Neuron (in vitro differentiated cells): ENCODE measurements at regions not wholly inside any gene's neighbourhood (a gene's known extent, or its start where the extent isn't known, plus 50 kb on each side); places are given as distances from the start of the nearest gene placed in this dataset.

Source experiments
- H2AFZ ChIP-seq: one replicate; pipeline ENCODE4 v1.6.1; 2013; ENCODE audit warnings: low read depth, mild to moderate bottlenecking, inconsistent platforms, low read length, moderate library complexity
- H3K27me3 ChIP-seq: one replicate; pipeline ENCODE4 v1.6.1; 2013; ENCODE audit warnings: low read length; ENCODE audit not compliant: insufficient read depth
- H3K36me3 ChIP-seq: one replicate; pipeline ENCODE4 v1.6.1; 2013; ENCODE audit warnings: low read length; ENCODE audit not compliant: insufficient read depth
- H3K4me1 ChIP-seq: one replicate; pipeline ENCODE4 v1.6.1; 2013; ENCODE audit warnings: low read length; ENCODE audit not compliant: insufficient read depth
- H3K4me3 ChIP-seq: 2 replicates; pipeline ENCODE4 v1.5.1; 2013; ENCODE audit warnings: mild to moderate bottlenecking, low read length, moderate library complexity
- H3K9me3 ChIP-seq: one replicate; pipeline ENCODE4 v1.6.1; 2013; ENCODE audit warnings: low read length

DNA sequence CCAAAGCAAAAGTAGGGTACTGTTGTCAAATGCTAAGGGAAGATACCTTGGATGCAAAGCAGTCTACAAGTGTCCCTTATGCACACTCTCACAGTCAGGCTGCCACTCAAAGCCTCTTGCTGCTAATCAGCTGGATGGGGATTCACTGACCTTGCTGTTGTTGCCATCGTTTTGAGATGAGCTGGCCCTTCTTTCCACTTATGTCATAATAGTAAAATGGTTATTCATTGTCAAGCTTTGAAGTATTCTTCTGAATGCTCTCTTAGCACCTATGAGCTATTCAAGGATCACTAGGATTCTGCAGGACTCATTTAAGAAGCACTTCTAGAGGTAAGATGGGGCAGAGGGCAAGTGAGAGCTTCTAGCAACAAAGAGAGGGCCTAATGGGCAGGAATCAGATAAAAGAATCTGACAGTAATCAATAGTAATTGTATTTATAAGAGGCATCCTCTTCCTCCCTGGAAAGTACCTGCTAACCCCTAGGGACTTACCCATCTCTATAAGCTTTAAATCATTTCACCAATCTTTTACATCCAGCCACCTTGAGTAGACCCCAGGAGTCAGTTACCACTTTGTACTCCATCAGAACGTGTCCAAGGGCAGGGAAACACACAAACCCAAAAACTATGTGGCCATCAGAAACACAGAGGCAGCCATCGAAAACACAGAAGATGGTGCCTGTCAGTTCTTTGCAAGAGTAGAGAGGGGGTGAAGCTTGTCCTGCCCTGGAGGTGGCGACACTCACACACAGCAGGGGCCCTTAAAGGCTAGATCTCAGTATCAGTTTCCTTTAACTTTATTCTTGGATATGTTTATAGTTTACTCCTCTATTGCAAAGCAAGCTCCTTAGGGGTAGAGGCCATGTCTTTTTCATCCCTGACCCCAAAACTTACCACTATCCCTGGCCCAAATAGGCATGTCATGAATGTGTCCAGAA, 103.7 kb upstream of the NFIA start:
- Histone ChIP-seq H3K4me1 (no peaks in the 10 kb centered on the region), H3K9me3 (no peaks in the 10 kb centered on the region), H3K4me3 (no peak overlapping the region), H2AFZ (no peak overlapping the region), H3K27me3 (no peaks in the 10 kb centered on the region), H3K36me3 (no peaks in the 10 kb centered on the region)

DNA sequence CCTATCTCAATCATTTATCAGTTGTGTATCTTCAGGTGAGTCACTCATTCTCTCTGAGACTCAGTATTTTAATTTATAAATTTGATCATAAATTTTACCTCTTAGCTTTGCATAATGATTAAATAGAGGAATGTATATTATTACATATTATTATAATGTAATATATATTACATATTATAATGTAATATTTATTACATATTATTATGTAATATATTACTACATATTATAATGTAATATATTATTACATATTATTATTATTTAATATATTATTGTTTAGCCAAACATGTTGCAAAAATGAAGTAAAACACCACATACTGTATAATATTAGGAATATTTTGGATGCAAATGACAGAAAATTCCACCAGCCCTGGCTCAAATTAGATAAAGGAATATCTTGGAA, 104.7 kb upstream of the NFIA start:
- H3K4me1 ChIP-seq: no peaks in the 10 kb centered on the region
- no peak overlapping the region for H3K4me3 ChIP-seq
- H3K36me3 ChIP-seq: no peaks in the 10 kb centered on the region
- no peaks in the 10 kb centered on the region for H3K27me3 ChIP-seq
- no peak overlapping the region for H2AFZ ChIP-seq
- H3K9me3 ChIP-seq: no peaks in the 10 kb centered on the region

DNA sequence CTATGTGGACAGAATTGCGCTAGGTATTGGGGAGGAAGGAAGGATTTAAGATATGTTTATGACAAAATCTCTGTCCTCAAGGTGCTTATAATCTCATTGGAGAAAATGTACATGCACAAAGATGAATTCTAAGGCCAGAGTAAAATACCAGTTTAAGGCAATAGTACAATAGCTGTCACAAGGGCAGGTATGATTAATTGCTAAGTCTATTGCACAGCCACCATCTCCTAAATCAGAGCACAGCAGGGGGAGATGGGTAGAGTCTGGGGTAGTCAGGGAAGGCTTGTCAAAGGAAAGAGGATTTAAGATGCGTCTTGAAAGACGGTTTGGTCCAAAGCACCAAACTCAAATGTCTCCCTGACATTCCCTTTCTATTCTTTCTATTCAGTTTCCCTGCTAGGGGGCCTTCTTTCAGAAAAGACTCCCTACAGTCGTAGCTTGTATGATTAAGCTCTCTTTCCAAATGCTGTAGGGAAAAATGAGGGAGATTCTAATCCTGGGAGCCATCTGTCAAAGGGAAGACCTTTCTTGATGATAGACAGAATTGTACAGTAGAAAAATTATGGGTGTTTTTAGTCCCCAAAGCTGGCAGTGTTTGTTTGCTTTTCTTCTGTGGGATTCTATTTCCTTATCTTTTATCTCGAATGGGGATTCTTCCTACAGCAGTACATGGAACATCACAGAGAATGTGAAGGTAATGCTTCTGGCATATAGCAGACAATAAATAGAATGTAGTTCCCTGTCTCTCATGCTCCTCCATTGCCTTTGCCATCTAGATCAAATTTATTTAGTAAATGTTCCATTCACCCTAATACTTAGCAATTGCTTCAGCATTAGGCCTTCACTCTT, 107.6 kb upstream of the NFIA start:
- Histone ChIP-seq H3K27me3 (no peaks in the 10 kb centered on the region), H2AFZ (no peak overlapping the region), H3K4me3 (no peak overlapping the region), H3K9me3 (no peaks in the 10 kb centered on the region), H3K4me1 (no peaks in the 10 kb centered on the region), H3K36me3 (no peaks in the 10 kb centered on the region)

DNA sequence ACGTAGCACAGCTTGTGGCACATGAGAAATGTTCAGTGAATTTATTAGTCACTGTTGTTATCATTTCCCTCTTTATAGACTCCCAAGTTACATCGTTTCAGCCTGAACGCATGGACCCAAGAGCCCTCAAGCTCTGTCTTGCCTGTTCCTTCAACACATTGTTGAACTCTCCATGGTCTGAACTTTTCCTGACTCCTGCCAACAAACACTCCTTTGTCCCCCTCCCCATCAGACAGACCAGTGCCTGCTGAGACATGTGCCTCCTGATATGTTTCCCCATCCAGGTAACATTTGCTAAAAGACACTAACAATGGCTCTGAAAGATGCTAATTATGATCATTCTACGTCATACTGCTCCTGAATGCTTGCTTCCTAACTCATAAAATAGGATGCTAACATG, 108.7 kb upstream of the NFIA start:
- Histone ChIP-seq H3K4me1 (no peaks in the 10 kb centered on the region), H3K4me3 (no peak overlapping the region), H3K27me3 (no peaks in the 10 kb centered on the region), H3K9me3 (no peaks in the 10 kb centered on the region), H3K36me3 (no peaks in the 10 kb centered on the region), H2AFZ (no peak overlapping the region)

DNA sequence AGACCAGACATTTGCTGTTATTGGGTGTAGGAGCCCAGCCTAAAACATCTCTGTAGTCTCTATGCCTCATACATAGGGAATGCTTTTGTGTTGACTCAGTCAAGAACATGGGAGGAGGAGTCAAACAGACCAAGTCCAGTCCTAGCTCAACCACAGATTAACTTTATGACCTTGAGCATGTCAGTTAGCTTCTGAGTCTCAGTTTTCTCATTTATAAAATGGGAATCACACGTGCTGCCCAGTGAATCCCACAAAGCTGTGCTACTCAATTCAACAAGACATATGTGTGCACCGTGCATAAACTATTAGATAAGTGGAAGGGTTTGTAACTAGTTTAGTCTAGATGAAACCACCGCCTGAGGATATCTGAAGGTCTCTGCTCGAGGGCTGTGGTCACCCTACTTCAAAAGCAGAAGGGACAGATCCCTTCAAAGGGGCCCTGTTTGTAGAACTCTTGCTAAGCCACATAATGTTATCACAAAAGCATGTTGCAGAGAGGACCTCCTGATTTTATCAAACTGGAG, 109.5 kb upstream of the NFIA start:
- Histone ChIP-seq H3K27me3 (no peaks in the 10 kb centered on the region), H3K36me3 (no peaks in the 10 kb centered on the region), H3K4me3 (no peak overlapping the region), H3K9me3 (no peaks in the 10 kb centered on the region), H3K4me1 (no peaks in the 10 kb centered on the region), H2AFZ (no peak overlapping the region)

DNA sequence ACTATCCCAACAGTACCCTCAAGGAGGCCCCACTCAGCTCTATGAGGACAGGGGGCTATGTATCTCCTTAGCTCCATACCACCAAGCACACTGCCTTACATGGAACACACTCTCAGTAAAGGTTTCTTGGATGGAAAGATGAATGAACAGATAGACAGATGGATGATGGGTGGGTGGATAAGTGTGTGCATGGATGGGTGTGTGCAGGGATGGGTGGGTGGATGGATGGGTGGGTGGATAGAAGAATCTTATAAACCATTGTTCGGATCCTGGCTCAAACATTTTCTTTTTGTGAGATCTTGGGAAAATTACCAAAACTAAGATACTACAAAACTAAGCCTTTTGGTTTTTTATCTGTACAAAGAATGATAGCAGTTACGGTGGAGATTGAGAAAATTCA, 111.0 kb upstream of the NFIA start:
- Histone ChIP-seq H3K4me1 (no peaks in the 10 kb centered on the region), H3K4me3 (no peak overlapping the region), H3K9me3 (no peaks in the 10 kb centered on the region), H2AFZ (no peak overlapping the region), H3K36me3 (no peaks in the 10 kb centered on the region), H3K27me3 (no peaks in the 10 kb centered on the region)

DNA sequence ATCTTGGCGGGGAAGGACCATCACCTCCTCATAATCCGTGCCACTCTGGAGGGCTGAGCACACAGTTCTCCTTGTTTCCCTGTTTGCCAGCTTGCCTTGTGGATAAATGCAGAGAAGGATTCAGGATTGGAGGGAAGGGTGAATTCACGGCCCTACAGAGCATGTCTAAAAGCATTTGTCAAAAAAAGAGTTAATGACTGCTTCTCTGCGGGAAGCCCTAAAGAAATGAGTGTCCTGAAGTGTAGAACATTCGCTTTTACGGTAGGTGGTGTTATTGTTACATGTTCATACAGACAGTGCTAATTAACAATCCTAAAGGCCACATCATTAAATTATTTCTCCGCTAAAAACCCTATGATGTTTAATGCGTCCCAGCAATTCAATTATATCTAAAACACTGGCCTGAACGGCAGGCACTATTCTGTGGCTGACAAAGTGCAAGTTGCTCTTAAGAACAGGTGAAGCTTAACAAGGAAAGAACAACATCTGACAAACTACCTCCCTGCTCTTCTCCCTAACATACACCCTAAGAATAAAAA, 112.3 kb upstream of the NFIA start:
- no peaks in the 10 kb centered on the region for H3K27me3 ChIP-seq
- H2AFZ ChIP-seq: no peak overlapping the region

DNA sequence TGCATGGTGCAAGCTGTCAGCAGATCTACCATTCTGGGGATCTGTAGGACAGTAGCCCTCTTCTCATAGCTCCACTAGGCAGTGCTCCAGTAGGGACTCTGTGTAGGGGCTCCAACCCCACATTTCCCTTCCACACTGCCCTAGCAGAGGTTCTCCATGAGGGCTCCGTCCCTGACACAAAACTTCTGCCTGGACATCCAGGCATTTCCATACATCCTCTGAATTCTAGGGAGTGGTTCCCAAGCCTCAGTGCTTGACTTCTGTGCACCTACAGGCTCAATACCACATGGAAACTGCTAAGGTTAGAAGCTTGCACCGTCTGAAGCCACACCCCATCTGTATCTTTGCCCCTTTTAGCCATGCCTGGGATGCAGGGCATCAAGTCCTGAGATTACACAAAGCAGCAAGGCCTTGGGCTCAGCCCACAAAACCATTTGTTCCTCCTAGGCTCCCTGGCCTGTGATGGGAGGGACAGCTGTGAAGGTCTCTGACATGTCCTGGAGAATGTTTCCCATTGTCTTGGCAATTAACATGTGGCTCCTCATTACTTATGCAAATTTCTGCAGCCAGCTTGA, 117.0 kb upstream of the NFIA start:
- Histone ChIP-seq H3K9me3 (no peaks in the 10 kb centered on the region), H3K4me3 (no peak overlapping the region), H2AFZ (no peak overlapping the region), H3K27me3 (no peaks in the 10 kb centered on the region), H3K36me3 (no peaks in the 10 kb centered on the region), H3K4me1 (no peaks in the 10 kb centered on the region)

More for the DNA sequence above, 112.3 kb upstream of the NFIA start:
- H3K36me3 ChIP-seq: no peaks in the 10 kb centered on the region
- no peak overlapping the region for H3K4me3 ChIP-seq
- H3K4me1 ChIP-seq: no peaks in the 10 kb centered on the region
- no peaks in the 10 kb centered on the region for H3K9me3 ChIP-seq

DNA sequence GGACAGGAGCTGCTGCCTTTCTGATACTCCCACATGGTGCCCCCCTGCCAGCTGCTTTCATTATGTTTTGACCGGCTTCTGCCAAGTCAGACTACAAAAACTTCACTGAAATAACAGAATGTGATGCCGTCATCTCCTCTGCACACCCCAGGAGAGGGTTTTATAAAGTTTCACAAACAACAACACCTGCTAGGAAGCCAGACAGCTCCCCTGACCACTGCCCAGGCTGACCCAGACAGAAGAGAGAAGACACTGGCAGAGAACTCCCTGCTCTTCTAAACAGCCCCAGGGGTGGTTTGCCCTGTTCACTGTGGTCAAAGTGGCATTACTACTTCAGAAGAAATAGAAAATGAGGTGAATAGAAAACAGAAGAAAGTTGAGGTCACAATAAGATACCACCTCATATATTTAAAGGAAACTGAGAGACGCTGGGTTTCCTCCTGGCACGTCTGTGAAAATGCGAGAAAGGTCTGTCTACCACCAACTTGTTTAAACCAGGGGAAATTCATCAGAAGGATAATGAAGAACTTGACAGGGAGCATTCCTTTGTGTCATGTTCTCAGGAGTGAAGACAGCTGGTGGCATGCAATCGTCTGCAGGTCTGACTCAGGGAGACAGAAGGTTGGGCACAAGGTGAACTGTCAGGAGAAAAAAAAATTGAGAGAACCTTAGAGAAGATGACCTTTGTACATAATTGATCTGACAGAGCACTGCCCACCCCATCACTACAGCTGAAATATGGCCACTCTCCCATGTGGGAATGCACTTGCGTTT, 119.0 kb upstream of the NFIA start:
- H3K4me1 ChIP-seq: no peaks in the 10 kb centered on the region
- H3K27me3 ChIP-seq: peaks cover 2% of the 10 kb centered on the region
- no peak overlapping the region for H2AFZ ChIP-seq
- H3K9me3 ChIP-seq: no peaks in the 10 kb centered on the region
- H3K4me3 ChIP-seq: no peak overlapping the region
- H3K36me3 ChIP-seq: no peaks in the 10 kb centered on the region

DNA sequence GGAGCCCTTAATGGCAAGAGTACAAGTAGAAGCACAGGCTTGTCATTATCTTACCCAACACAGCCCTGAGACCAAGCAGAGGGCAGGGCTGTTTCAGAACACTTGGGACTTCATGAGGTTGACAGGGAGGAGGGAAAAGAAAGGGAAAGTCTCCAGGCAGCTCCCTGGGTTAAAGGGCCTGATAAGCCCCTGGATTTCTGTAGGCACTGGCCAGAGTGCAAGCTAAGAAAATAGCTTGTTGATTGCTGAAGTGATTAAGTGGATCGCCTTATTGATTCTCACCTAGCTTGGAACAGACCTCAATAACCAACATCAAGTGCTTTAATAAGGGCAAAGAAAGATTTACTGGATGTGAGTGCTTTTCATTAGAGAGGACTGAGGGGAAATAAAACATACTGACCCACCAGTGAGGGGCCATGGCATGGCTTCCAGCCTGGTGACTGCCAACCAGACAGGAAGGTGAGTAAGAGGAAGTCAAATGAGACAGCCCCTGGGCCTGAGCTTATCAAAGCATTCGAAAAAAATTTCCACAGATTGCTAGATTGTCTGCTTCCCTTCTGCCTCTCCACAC, 121.4 kb upstream of the NFIA start:
- Histone ChIP-seq H3K4me1 (no peaks in the 10 kb centered on the region), H3K4me3 (no peak overlapping the region), H3K9me3 (no peaks in the 10 kb centered on the region), H3K27me3 (peaks cover 2% of the 10 kb centered on the region), H2AFZ (no peak overlapping the region), H3K36me3 (no peaks in the 10 kb centered on the region)

DNA sequence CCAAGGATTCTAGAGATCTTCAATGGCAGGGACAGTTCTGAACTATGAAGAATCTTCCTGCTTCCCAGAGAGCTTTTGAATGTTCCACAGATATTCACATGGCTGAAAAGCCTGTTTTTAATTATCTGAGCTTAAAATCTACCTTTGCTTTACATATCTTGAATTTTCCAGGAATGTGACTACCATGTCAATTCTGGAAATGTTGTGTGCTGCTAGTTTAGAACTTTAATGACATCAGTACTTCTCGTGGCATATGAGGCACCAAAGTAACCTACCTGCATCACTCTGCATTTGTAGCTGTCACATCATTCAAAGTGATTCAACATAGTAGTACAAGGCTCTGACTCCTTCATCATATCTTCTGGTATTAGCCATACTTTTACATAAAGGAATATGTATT, 122.7 kb upstream of the NFIA start:
- no peak overlapping the region for H2AFZ ChIP-seq
- no peaks in the 10 kb centered on the region for H3K9me3 ChIP-seq
- peaks cover 2% of the 10 kb centered on the region for H3K27me3 ChIP-seq
- H3K4me1 ChIP-seq: no peaks in the 10 kb centered on the region
- no peaks in the 10 kb centered on the region for H3K36me3 ChIP-seq
- H3K4me3 ChIP-seq: no peak overlapping the region

DNA sequence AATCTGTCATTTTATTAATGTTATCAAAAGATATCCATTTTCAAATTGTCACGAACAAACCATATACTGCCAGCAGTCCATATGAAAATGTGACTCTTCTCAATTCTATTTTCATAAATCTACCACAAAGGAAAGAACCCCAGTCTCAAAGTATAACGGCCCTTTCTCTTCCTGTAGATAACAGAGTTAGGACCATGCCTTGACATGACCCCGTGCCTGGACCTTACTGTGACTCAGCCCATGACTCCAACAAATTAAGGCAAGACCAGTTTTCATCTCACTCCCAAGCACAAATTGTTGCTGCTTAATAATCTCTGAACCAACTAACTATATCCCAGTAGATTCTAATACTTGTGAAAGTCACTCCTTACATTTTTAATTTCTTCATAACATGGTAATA, 124.4 kb upstream of the NFIA start:
- Histone ChIP-seq H3K27me3 (peaks cover 2% of the 10 kb centered on the region), H3K9me3 (no peaks in the 10 kb centered on the region), H3K4me1 (no peaks in the 10 kb centered on the region), H3K4me3 (no peak overlapping the region), H3K36me3 (no peaks in the 10 kb centered on the region), H2AFZ (no peak overlapping the region)
